DND-41 (cell line): ENCODE measurements at regions not wholly inside any gene's neighbourhood (a gene's known extent, or its start where the extent isn't known, plus 50 kb on each side); places are given as distances from the start of the nearest gene placed in this dataset.

Experiments
- EZH2 ChIP-seq: IDR thresholded peaks from 3 replicates; pipeline ENCODE4 v1.6.1; 2012; ENCODE audit warnings: borderline replicate concordance, low read depth, mild to moderate bottlenecking, moderate library complexity, low read length, inconsistent platforms; ENCODE audit not compliant: severe bottlenecking
- TF ChIP-seq, protein P1 (sequence below): IDR thresholded peaks from 2 replicates; pipeline ENCODE4 v1.5.1; 2012; ENCODE audit warnings: borderline replicate concordance, low read length, moderate library complexity, mild to moderate bottlenecking; ENCODE audit not compliant: poor library complexity, severe bottlenecking; ENCODE audit errors: extremely low read depth

DNA sequence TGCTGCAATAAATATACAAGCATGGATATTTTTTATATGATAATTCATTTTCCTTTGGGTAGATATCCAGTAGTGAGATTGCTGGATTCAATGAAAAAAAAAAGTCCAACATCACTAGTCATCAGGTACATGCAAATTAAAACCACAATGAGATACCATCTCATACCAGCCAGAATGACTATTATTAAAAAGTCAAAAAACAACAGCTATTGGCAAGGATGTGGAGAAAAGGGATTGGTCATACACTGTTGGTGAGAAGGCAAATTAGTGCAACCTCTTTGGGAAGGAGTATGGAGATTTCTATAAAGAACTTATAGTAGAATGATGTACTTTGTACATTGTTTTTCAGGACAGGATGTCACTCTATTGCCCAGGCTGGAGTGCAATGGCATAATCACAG is 531.2 kb upstream of the MGAT4C start:
- TF ChIP-seq, protein P1, sequence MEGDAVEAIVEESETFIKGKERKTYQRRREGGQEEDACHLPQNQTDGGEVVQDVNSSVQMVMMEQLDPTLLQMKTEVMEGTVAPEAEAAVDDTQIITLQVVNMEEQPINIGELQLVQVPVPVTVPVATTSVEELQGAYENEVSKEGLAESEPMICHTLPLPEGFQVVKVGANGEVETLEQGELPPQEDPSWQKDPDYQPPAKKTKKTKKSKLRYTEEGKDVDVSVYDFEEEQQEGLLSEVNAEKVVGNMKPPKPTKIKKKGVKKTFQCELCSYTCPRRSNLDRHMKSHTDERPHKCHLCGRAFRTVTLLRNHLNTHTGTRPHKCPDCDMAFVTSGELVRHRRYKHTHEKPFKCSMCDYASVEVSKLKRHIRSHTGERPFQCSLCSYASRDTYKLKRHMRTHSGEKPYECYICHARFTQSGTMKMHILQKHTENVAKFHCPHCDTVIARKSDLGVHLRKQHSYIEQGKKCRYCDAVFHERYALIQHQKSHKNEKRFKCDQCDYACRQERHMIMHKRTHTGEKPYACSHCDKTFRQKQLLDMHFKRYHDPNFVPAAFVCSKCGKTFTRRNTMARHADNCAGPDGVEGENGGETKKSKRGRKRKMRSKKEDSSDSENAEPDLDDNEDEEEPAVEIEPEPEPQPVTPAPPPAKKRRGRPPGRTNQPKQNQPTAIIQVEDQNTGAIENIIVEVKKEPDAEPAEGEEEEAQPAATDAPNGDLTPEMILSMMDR = no peak
- TF ChIP-seq EZH2 = no peak
